Smooth muscle cell (in vitro differentiated cells): ENCODE measurements at regions not wholly inside any gene's neighbourhood (a gene's known extent, or its start where the extent isn't known, plus 50 kb on each side); places are given as distances from the start of the nearest gene placed in this dataset.

Experiments used
- DNase-seq: peaks from one replicate; lab custom pipeline; 2025; ENCODE audit not compliant: unreplicated experiment; lab: John Stamatoyannopoulos, UW
- H2AFZ ChIP-seq: fragments of 200-600 bp; sonication (generic); 2 replicates; pipeline ENCODE4 v1.6.0; 2016; ENCODE audit warnings: antibody characterized with exemption, low read depth, mild to moderate bottlenecking
- H3F3A ChIP-seq: fragments of 200-600 bp; sonication (generic); 2 replicates; pipeline ENCODE4 v1.6.0; 2017; ENCODE audit warnings: antibody characterized with exemption, low read depth
- H3K27ac ChIP-seq: fragments of 200-600 bp; sonication (generic); 2 replicates; pipeline ENCODE4 v1.5.1; 2016; ENCODE audit warnings: low read depth, mild to moderate bottlenecking
- H3K27me3 ChIP-seq: fragments of 200-600 bp; sonication (generic); 2 replicates; pipeline ENCODE4 v1.6.1; 2016; ENCODE audit warnings: low read depth, mild to moderate bottlenecking
- H3K36me3 ChIP-seq: fragments of 200-600 bp; sonication (generic); 2 replicates; pipeline ENCODE4 v1.5.1; 2016; ENCODE audit warnings: low read depth
- H3K4me1 ChIP-seq: fragments of 200-600 bp; sonication (generic); 2 replicates; pipeline ENCODE4 v1.5.1; 2016; ENCODE audit warnings: low read depth
- H3K4me2 ChIP-seq: fragments of 200-600 bp; sonication (generic); 2 replicates; pipeline ENCODE4 v1.6.0; 2016; ENCODE audit warnings: mild to moderate bottlenecking
- H3K4me3 ChIP-seq: fragments of 200-600 bp; sonication (generic); 2 replicates; pipeline ENCODE4 v1.5.1; 2016; ENCODE audit warnings: mild to moderate bottlenecking
- H3K79me2 ChIP-seq: fragments of 200-600 bp; sonication (generic); 2 replicates; pipeline ENCODE4 v1.6.0; 2016; ENCODE audit warnings: low read depth, mild to moderate bottlenecking
- H3K9ac ChIP-seq: fragments of 200-600 bp; sonication (generic); 2 replicates; pipeline ENCODE4 v1.6.0; 2016; ENCODE audit warnings: low read depth
- H3K9me3 ChIP-seq: fragments of 200-600 bp; sonication (generic); replicated peaks from 2 replicates; pipeline ENCODE4 v1.5.1; 2016; ENCODE audit warnings: low read depth
- H4K20me1 ChIP-seq: fragments of 200-600 bp; sonication (generic); 2 replicates; pipeline ENCODE4 v1.6.0; 2016; ENCODE audit warnings: low read depth
- CTCF ChIP-seq: fragments of 200-600 bp; sonication (generic); IDR thresholded peaks from 2 replicates; pipeline ENCODE4 v1.5.1; 2017; ENCODE audit warnings: borderline replicate concordance, mild to moderate bottlenecking, antibody characterized with exemption; ENCODE audit not compliant: insufficient read depth, poor library complexity, severe bottlenecking
- WGBS: methylation state at CpG from one replicate; pipeline ENCODE4 v1.1.7; 2016; ENCODE audit warnings: low lambda C conversion rate; 5-methylcytosine and 5-hydroxymethylcytosine counted together

- no peak overlapping the region for H2AFZ ChIP-seq
- WGBS: 88% methylated on average over 2 of the region's 2 CpGs
- no peak overlapping the region for H3K9ac ChIP-seq
- H3K9me3 ChIP-seq: no peaks in the 10 kb centered on the region
- no peaks in the 10 kb centered on the region for H3K4me1 ChIP-seq
- no peaks in the 10 kb centered on the region for H3F3A ChIP-seq
- H3K27me3 ChIP-seq: no peaks in the 10 kb centered on the region
- H3K4me2 ChIP-seq: no peak overlapping the region
- no peak for TF ChIP-seq CTCF
- DNase-seq: no peak
- H4K20me1 ChIP-seq: no peaks in the 10 kb centered on the region
- H3K36me3 ChIP-seq: no peaks in the 10 kb centered on the region
- H3K4me3 ChIP-seq: no peak overlapping the region
- no peaks in the 10 kb centered on the region for H3K79me2 ChIP-seq
- H3K27ac ChIP-seq: no peak overlapping the region
Observed at GRCh38 chr18:42426496-42427015, 471.5 kb downstream of the PIK3C3 start.

- Histone ChIP-seq H3K9ac (no peak overlapping the region), H3K79me2 (no peaks in the 10 kb centered on the region), H3K4me2 (no peak overlapping the region), H3K36me3 (no peaks in the 10 kb centered on the region), H3K4me3 (no peak overlapping the region), H3K9me3 (no peaks in the 10 kb centered on the region), H3F3A (no peaks in the 10 kb centered on the region), H3K4me1 (no peaks in the 10 kb centered on the region), H3K27me3 (no peaks in the 10 kb centered on the region), H3K27ac (no peak overlapping the region), H2AFZ (no peak overlapping the region), H4K20me1 (no peaks in the 10 kb centered on the region)
- no peak for DNase-seq
- WGBS: 76% methylated on average over 5 of the region's 5 CpGs
- no peak for TF ChIP-seq CTCF
Observed at GRCh38 chr18:42429196-42429595, 474.2 kb downstream of the PIK3C3 start.

DNA sequence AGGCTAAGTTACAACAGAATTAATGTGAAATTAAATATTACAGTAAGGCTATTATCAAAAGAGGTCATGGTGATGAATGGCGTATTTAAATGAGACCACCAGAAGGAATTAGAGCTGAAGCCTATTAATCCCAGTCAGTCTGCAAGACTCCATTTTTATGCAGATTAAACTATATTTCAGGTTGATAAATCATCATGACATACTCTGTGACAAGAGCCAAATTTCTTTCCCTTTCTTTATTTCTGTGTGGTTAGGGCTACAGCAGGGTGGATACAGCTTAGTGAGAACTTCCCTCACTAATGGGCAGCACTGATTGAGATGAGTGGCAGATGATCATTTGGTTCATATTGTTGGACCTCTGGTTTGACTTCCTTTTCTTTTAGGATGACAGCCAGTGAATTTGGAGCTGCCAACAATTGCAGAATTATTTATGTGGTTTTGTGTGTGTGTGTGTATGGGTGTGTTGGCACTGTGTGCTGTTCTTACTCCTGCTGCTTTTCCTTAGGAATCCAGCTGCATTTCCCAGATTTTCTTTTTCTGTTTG is 481.3 kb downstream of the PIK3C3 start:
- no peak for DNase-seq
- H2AFZ ChIP-seq: no peak overlapping the region
- H3K4me1 ChIP-seq: no peaks in the 10 kb centered on the region
- WGBS: 100% methylated on average over 1 of the region's 1 CpG
- H3K79me2 ChIP-seq: no peaks in the 10 kb centered on the region
- H3K36me3 ChIP-seq: no peaks in the 10 kb centered on the region
- no peak overlapping the region for H3K4me2 ChIP-seq
- TF ChIP-seq CTCF: no peak
- H3K4me3 ChIP-seq: no peak overlapping the region
- H3K9me3 ChIP-seq: no peaks in the 10 kb centered on the region
- H3F3A ChIP-seq: no peaks in the 10 kb centered on the region
- H4K20me1 ChIP-seq: no peaks in the 10 kb centered on the region
- H3K27ac ChIP-seq: no peak overlapping the region
- H3K27me3 ChIP-seq: no peaks in the 10 kb centered on the region
- H3K9ac ChIP-seq: no peak overlapping the region

DNA sequence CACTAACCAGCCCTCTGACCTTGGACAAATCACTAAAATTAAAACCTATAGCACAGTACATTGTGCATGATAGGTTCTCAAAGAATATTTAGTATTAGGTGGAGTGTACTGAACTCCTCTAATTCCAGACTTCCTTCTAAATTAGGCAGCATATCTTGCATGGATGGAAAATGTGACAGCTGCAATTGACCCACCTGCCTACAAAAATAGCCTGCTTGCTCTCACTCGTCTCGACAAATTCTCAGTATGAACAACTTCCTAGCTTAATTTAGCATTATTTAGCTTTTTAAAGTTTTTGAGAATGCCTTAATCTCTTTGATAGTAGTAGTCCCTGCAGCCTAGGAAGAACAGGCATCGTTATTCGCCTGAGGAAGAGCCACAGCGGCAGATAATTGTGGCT is 482.0 kb downstream of the PIK3C3 start:
- no peaks in the 10 kb centered on the region for H3K79me2 ChIP-seq
- DNase-seq: no peak
- no peak overlapping the region for H3K27ac ChIP-seq
- no peak overlapping the region for H3K4me3 ChIP-seq
- no peaks in the 10 kb centered on the region for H3K9me3 ChIP-seq
- no peaks in the 10 kb centered on the region for H3F3A ChIP-seq
- no peak overlapping the region for H2AFZ ChIP-seq
- TF ChIP-seq CTCF: no peak
- WGBS: 96% methylated on average over 5 of the region's 5 CpGs
- no peaks in the 10 kb centered on the region for H3K36me3 ChIP-seq
- H3K9ac ChIP-seq: no peak overlapping the region
- no peaks in the 10 kb centered on the region for H3K27me3 ChIP-seq
- no peak overlapping the region for H3K4me2 ChIP-seq
- no peaks in the 10 kb centered on the region for H3K4me1 ChIP-seq
- H4K20me1 ChIP-seq: no peaks in the 10 kb centered on the region
